SHP77 (cell line): ENCODE measurements at regions not wholly inside any gene's neighbourhood (a gene's known extent, or its start where the extent isn't known, plus 50 kb on each side); places are given as distances from the start of the nearest gene placed in this dataset.
"Not testable (repeated sequence)": the region's sequence is repeated elsewhere in the genome, so short reads cannot be mapped to it uniquely, and the experiment has no call there.

Experiments used
- DNase-seq, 2 experiments: peaks; one replicate each; lab custom pipeline; 2025; lab: John Stamatoyannopoulos, UW

DNA sequence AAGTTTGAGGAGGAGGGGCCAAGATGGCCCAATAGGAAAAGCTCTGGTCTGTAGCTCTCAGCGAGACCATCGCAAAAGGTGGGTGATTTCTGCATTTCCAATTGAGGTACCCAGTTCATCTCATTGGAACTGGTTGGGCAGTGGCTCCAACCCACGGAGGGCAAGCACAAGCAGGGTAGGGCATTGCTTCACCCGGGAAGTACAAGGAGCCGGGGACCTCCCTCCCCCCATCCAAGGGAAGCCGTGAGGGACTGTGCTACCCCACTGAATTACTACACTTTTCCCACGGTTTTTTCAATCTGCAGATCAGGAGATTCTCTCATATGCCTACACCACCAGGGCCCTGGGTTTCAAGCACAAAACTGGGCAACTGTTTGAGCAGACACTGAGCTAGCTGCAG lies 58.0 kb upstream of the EFCAB3 start:
- no peak for DNase-seq

DNA sequence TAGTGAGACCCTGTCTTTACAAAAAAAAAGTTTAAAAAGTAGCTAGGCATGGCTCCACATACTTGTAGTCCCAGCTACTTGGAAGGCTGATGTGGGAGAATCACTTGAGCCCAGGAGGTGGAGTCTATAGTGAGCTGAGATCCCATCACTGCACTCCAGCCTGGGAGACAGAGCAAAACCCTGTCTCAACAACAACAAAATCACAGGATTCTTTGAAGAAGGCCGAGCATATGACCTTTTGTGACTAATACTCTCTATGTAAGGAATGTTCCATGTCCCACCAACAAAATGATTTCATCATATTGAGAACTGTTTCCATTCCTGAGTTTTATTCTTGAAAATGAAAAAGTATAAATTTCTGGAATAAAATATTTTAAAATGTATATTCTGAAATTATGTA lies 58.9 kb upstream of the EFCAB3 start:
- no peak for DNase-seq

DNA sequence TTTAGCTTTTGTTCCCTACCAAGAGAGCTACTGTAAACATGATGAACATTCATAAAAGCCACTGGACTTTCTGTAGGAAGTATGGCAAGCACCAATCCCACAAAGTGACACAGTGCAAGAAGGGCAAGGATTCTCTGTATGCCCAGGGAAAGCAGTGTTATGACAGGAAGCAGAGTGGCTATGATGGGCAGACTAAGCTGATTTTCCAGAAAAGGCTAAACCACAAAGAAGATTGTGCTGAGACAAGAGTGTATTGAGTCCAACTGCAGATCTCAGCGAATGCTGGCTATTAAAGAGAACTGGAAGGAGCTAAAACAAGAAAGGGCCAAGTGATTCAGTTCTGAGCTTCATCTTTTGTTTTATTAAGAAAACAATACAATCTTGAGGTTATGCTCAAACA lies 60.5 kb upstream of the EFCAB3 start:
- DNase-seq = no peak

DNA sequence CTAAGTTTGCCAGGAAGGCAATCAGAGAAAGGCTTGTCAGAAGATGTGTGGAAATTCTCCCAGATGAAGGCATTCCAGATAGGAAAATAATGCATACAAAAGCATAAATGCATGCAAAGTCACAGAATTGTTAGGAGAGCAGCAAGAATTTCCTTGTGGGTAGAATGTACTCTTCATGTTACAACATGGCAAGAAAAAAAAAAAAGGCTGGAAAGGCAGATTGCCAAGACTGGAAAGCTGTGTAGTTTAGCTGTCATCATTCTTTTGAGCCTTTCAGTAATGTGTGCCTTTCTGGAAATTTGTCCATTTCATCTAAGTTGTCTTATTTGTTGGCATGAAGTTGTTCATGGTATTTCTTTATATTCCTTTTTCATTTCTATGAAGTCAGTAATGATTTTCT lies 71.0 kb upstream of the EFCAB3 start:
- DNase-seq = no peak

DNA sequence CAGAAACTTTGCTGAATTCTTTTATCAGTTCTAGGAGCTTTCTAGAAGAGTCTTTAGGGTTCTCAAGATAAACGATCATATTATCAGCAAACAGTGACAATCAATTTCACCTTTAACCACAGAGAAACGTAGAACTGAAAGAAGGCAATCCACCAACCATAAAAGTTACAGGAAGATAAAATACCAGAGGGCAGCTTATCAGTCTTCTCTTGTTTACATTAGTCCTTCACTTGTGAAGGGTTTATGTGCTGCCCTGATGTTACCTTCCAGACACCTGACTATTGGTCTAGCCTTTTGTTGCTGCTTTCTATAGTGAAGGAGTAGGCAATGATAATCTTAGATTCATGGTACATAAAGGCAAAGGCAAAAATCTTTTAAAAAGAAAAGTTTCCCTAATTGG lies 73.2 kb upstream of the EFCAB3 start:
- DNase-seq = no peak

DNA sequence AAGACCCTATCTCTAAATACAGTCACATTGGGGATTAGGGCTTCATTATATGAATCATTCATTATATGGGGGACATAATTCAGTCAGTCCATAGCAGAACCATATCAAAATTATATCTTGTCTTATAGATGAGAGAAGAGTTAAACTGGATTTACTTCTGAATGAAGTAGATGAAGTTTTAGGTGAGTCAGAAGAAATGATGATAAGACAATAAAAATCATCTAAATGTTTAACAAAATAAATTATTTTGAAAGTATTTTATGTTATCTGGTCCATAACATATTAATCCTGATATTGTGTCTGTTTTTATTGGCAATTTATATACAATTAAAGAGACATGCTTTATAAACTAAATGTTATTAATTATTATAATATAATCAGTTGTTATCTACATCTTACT lies 76.9 kb upstream of the EFCAB3 start:
- no peak for DNase-seq

DNA sequence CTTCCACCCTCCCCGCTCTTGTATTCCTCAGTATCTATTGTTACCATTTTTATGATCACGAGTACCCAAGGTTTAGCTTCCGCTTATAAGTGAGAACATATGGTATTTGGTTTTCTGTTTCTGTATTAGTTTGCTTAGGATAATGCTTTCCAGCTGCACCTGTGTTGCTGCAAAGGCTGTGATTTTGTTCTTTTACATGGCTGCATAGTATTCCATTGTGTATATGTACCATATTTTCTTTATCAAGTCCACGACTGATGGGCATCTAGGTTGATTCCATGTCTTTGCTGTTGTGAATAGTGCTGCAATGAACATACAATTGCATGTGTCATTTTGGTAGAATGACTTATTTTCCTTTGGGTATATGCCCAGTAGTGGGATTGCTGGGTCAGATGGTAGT lies 79.7 kb upstream of the EFCAB3 start:
- no peak for DNase-seq

DNA sequence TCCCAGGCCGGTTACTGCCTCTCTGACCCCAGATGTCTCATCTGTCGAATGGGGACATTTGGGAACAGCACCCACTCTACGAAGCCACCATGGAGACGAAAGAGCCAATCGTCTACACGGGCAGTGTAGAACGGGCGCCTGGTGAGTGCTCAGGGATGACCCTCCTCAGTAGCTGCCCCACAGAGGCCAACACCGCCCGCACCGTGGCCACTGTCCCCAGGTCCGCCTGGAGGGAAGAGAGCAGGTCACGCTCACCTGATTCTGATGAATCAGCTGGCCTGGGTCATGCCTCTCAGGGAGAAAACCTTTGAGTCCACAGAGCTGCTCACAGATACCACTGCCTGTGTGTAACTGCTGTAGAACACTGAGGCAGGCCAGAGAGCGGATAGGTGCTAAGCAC lies 105.1 kb upstream of the EFCAB3 start:
- not testable (repeated sequence) for DNase-seq

DNA sequence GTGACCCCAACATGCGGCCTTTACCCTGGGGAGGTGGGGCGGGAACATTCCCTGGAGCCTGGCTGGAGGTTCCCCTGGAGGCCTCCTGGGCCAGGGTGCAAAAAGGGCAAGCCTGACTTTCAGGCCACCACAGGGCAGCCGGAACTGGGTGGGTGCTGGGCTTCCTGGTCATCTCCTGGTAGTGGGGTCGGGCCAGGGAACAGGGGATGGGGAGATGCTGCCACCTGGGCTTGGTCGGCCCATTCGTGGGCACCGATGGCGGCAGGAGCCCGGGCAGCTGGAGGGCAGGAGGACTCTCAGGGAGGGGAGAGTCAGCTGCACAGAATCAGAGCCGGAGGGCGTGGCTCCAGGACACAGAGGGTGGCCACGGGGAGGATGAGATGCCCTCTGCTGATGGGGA lies 112.0 kb upstream of the EFCAB3 start:
- not testable (repeated sequence) for DNase-seq

DNA sequence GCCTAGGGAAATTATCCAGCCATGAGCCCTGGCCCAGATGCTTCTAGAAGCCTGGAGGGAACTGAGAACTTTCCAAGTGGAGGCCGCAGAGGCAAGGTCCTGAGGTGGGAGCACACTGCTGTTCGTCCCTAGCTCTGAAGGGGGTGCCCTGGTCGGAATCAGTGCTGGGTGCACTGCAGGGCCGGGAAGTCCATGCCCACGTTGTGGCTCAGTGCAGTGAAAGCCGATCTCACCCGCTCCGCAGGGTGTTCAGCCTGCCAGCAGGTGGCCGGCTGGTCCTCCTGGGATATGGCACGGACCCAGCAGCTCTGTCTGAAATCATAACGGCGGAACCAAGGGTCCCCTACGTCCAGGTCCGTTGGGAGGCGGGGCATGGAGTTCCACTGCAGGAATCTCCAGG lies 115.4 kb upstream of the EFCAB3 start:
- not testable (repeated sequence) for DNase-seq

DNA sequence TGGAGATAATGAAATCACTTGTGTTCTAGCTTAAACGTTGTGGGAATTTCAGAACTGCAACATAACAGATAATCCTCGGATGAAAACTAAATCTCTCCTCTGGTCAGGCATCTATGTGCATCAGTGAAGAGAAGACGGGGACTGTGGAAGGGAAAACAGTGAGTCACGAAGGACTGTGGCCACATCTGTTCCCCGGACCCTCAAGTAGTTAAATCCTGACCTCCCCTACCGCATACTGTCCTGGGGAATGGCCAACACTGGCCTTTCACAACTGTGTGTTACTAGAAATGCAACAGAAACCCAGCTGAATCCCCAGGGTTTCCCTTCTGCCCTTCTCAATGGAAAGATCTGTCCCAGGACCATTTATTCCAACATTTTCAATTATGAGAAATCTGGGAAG lies 124.6 kb upstream of the EFCAB3 start:
- not testable (repeated sequence) for DNase-seq

DNA sequence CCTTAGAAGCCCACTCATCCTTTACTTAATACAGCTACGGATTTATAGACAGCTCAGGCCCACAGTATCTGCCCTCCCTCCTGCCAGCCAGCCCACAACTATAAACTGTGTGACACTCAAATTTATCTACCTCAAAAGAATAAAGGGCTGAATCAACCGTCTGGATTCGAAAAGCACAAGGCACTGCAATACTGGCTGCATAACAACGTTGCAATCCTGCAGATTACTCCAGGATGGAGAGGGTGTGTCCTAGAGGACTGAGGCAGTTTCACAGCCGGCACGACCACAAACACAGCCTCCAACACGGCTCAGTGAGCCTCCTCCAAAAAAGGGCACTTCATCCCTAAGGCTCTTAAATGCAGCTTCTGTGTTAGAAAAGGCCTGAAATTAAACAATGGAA lies 138.3 kb upstream of the EFCAB3 start:
- DNase-seq = not testable (repeated sequence)

DNA sequence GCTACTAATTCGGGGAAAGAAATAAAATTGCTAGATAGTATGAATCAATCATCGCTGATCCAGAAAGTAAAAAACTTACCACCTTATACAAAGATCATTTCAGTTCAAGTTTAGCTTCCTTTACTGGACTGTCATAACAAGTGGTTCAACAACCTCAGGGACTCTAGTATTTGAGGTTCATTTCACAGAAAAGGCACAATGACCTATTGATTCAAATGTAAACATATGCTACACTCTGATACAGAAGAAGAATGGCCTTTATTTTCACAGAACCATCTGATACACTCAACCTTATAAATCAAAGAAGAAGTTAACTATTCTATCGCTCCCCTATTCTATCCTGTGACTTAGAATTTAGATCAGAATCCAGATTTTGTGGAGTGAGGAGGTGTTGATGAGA lies 140.8 kb upstream of the EFCAB3 start:
- DNase-seq = not testable (repeated sequence)

DNA sequence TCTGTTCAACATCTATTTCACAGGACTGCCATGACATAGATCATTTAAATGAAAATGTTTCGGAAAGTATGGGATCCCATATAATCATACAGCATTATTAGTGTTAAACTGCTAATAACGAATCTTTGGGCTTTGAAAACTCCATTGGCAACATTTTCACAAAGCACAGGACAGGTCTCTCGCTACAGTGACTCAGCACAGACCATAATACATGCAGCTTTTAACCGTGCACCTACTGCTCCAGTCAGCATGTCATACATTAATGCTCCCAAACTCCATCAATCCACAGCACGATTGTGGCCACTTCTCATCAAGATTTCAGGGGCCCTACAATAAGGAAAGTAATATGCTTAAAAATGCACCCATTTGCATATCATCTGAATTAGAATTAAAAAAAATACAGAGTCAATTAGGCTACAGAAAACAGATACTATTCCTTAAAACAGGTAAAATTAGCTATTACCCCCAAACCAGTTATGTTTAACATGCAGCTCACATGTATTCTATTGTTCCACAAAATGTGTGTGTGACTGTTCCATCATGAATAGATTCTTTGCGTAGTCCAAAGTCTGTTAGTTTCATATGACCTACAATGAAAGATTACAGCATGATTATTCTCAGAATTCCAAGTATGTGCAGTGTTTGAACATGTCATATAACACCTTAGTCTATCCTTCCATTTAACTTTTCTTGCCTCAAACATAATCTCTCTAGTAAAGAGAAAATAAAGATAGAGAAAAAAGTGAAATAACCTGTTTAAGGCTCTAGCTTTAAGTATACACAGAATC lies 141.6 kb upstream of the EFCAB3 start:
- DNase-seq = not testable (repeated sequence)

DNA sequence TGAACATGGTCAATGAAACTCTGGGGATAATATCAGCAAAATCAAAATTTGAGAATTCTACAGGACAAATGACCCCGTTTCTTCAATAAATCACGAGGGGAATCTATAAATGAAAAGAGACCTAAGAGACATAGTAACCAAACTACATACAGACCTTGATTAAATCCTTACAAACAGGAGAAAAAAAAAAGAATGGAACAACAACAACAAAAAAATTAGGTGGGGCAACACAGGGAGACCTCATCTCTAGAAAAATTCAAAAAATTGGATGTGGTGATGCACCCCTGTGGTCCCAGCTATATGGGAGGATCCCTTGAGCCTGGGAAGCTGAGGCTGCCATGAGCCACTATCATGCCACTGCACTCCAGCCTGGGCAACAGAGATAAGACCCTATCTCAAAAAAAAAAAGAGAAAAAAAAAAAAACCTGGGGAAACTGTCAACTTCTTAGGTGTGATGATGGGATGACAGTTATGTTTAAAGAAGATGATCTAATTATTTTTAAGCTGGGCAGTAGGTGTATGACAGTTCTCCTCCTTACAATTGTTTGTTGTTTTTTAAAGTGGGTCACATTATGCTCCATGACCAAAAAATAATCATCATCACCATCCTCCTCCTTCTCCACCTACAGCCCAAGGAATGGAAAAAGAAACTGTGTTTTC lies 146.4 kb upstream of the EFCAB3 start:
- DNase-seq = not testable (repeated sequence)

DNA sequence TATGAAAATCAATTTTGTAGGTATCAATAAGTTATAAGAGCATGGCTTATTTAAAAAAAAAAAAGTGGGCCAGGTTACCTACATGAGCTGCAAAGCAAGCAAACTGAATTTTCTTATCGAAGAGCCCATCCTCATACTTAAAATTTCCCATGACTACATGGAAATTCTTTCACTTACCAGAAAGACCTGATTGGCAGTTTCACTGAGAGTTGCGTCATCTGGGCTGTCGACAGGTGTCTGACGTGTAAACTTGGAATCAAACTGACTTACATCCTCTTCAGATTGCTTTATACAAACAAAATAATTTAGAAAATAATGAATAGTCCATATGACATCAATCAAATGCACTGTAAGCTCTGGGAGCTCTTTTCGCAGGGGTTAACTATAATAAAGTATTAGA lies 149.1 kb upstream of the EFCAB3 start:
- DNase-seq = not testable (repeated sequence)

DNA sequence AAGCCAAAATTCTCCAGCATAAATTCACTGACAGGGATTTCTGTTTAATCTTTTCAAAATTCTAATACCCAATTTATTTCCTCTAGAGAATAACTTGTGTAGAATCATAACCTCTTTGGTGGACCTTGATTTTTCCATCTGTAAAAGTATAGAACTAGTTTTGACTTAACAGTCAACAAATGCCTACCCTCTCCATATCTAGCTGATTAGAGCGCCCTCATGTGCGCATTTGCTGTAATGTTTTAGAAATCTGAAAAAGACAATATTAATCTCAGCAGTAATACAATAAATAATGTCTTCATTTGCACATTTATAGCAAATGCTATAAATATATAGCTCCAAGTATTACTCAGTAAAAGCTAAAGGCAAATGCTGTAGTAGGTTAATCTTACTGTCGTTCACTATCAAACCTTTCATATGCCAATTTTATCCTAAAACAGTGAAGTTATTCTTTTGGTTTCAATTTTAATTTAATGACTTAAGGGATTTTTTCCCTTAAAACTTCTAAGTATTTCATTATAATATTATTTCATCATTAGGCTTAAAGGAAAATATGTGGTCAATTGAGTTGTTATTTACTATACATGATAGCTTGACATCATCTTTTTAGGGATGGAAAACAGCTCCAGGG lies 153.6 kb upstream of the EFCAB3 start:
- DNase-seq = not testable (repeated sequence)

DNA sequence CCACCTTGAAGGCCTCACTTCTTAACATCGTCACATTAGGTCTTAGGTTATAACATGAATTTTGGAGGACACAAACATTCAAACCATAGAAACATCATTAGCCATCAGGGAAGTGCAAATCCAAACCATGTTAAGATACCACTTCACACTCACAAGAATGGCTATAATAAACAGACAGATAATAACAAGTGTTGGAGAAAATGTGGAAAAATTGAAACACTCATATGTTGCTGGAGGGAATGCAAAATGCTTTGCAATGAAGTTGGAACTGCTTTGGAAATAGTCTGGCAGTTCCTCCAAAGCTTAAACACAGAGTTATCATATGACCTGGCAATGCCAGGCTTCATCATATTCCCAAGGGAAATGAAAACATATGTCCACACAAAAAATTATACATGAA lies 156.8 kb upstream of the EFCAB3 start:
- not testable (repeated sequence) for DNase-seq

DNA sequence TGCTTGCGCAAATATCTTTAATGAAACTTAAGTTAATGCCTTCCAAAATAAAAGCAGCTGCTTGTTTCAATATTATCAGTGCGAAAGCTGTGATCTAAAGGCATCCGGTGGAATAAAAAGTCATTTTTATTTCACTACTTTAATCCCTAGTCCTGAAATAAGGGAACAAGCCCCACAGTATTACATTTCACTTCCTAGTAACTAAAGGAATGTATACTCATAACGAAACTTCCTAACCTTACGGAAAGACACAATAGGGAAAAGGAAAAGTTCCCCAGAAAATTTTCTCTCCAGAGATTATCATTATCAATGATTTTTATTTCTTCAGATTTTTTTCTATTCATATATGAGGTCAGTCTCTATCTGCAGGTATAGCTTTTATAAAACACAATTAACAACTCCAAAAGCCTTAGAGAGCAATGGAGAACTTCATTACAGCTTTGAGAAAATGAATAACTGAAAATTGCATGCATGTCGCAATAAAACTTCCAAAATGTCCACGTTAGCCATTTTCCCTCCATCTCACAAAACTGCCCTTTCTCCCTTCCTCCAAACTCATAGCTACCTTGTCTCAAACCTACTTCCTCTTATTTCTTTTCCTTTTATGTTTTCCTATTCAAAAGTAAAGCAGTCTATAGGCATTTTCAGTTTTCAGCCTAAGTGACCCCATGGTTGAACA lies 154.3 kb upstream of the MED13 start:
- no peak for DNase-seq

DNA sequence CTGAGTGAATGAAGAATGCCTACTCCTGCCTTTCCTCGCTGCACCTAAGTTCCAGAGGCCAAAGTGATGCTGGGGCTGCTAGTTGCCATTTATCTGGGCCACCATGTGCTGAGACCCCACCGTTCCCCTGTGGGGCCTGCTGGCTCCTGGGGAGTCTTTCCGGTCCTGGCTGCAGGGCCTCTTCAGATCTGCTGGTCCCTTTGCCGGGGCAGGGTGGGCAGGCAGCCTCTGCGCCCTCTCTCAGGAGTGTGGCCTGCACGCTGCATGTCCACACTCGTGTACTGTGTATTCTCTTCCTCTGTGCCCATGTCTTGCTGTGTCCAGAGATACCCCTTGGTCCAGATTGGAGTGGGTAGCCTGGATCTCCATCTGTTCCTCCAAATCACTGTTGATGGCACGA lies 151.8 kb upstream of the MED13 start:
- DNase-seq = no peak

DNA sequence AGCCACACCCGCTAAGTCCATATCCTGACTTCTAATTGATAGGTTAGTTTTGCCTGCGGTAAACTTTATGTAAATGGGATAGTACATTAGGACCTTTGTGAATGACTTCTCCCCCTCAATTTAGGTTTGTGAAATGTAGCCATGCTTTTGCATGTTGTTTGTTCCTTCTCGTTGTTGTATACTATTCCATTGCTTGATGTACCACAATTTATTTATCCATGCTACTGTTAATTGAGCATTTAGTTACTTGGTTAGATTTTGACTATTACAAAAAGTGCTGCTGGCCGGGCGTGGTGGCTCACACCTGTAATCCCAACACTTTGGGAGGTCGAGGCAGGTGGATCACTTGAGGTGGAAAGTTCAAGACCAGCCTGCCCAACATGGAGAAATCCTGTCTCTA lies 150.8 kb upstream of the MED13 start:
- not testable (repeated sequence) for DNase-seq

DNA sequence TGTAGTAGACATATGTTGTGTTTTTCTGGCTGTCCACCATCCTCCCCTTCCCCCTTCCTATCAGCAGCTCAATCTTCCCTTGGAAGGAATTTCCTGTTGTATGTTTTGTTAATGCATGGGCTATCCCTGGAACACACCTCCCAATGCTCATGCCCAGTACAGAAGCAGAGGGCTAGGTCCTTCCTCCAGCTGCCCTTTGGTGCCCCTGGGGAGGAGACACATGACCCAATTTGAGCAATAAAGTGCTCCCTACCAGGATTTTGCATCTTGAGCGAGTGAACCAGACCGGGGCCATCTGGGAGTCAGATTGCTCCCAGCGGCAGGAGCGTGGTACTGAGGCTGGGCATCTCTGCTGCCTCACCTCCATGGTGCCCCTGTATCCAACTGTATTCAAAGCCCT lies 141.5 kb upstream of the MED13 start:
- no peak for DNase-seq

DNA sequence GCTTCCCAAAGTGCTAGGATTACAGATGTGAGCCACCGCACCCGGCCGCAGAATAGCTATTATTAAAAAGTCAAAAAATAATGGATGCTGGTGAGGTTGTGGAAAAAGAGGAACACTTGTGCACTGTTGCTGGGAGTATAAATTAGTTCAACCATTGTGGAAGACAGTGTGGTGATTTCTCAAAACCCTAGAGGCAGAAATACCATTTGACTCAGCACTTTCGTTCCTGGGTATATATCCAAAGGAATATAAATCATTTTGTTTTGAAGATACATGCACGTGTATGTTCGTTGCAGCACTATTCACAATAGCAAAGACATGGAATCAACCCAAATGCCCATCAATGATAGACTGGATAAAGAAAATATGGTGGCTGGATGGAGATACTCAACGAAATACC lies 132.1 kb upstream of the MED13 start:
- not testable (repeated sequence) for DNase-seq
